ENCODE measurements at regions not wholly inside any gene's neighbourhood (a gene's known extent, or its start where the extent isn't known, plus 50 kb on each side); places are given as distances from the start of the nearest gene placed in this dataset.

- DNase-seq (ENCODE audit: low spot score) = no peak
Observed at GRCh38 chr12:93177208-93178153, 200.2 kb upstream of the NUDT4 start.

- no peak for DNase-seq (ENCODE audit: low spot score)
Observed at GRCh38 chr12:93178154-93178878, 199.4 kb upstream of the NUDT4 start.

- DNase-seq (ENCODE audit: low spot score) = no peak
Observed at GRCh38 chr12:93179792-93180191, 197.9 kb upstream of the NUDT4 start.

GRCh38 chr12:93180566-93180965 is 197.2 kb upstream of the NUDT4 start:
- DNase-seq (ENCODE audit: low spot score) = no peak

- DNase-seq (ENCODE audit: low spot score) = no peak
Observed at GRCh38 chr12:93181409-93181965, 196.2 kb upstream of the NUDT4 start.

GRCh38 chr12:93183940-93184671 is 193.6 kb upstream of the NUDT4 start:
- no peak for DNase-seq (ENCODE audit: low spot score)

- no peak for DNase-seq (ENCODE audit: low spot score)
Observed at GRCh38 chr12:93184672-93185368, 192.9 kb upstream of the NUDT4 start.

- DNase-seq (ENCODE audit: low spot score) = no peak
Observed at GRCh38 chr12:93185369-93185741, 192.4 kb upstream of the NUDT4 start.

GRCh38 chr12:93186131-93186530 is 191.6 kb upstream of the NUDT4 start:
- DNase-seq (ENCODE audit: low spot score) = no peak

- DNase-seq (ENCODE audit: low spot score) = no peak
Observed at GRCh38 chr12:93186621-93187020, 191.1 kb upstream of the NUDT4 start.

- no peak for DNase-seq (ENCODE audit: low spot score)
Observed at GRCh38 chr12:93191423-93191822, 186.3 kb upstream of the NUDT4 start.

- DNase-seq (ENCODE audit: low spot score) = no peak
Observed at GRCh38 chr12:93191956-93192355, 185.8 kb upstream of the NUDT4 start.

GRCh38 chr12:93192878-93193277 is 184.8 kb upstream of the NUDT4 start:
- DNase-seq (ENCODE audit: low spot score) = no peak

GRCh38 chr12:93195511-93195910 is 182.2 kb upstream of the NUDT4 start:
- no peak for DNase-seq (ENCODE audit: low spot score)

GRCh38 chr12:93197067-93197593 is 180.6 kb upstream of the NUDT4 start:
- no peak for DNase-seq (ENCODE audit: low spot score)

GRCh38 chr12:93198086-93198485 is 179.6 kb upstream of the NUDT4 start:
- no peak for DNase-seq (ENCODE audit: low spot score)

GRCh38 chr12:93199831-93200236 is 177.9 kb upstream of the NUDT4 start:
- no peak for DNase-seq (ENCODE audit: low spot score)

GRCh38 chr12:93200291-93200917 is 177.3 kb upstream of the NUDT4 start:
- no peak for DNase-seq (ENCODE audit: low spot score)

- DNase-seq (ENCODE audit: low spot score) = no peak
Observed at GRCh38 chr12:93201990-93202389, 175.7 kb upstream of the NUDT4 start.

GRCh38 chr12:93202688-93203087 is 175.0 kb upstream of the NUDT4 start:
- DNase-seq (ENCODE audit: low spot score) = no peak

GRCh38 chr12:93203361-93203760 is 174.4 kb upstream of the NUDT4 start:
- no peak for DNase-seq (ENCODE audit: low spot score)
